Activated CD4-positive, alpha-beta T cell treated with anti-CD3 and anti-CD28 coated beads for 36 hours (primary cell): ENCODE measurements at regions not wholly inside any gene's neighbourhood (a gene's known extent, or its start where the extent isn't known, plus 50 kb on each side); places are given as distances from the start of the nearest gene placed in this dataset.

Experiments used
- ATAC-seq: fragments of 200-7000 bp; cut with Tn5 transposase; one replicate; pipeline ENCODE4 v1.10.0; 2021; ENCODE audit warnings: mild to moderate bottlenecking, moderate library complexity
- CTCF ChIA-PET: fragments of 350-600 bp; sonication (Branson Sonifier 250); formaldehyde crosslinking; loops from one replicate; lab custom pipeline; 2021; ENCODE audit warnings: antibody characterized with exemption; lab: Charles Lee
- POLR2A ChIA-PET: fragments of 350-600 bp; sonication (Branson Sonifier 250); formaldehyde crosslinking; loops from one replicate; lab custom pipeline; 2021; ENCODE audit warnings: antibody characterized with exemption, inconsistent platforms; lab: Charles Lee
- DNase-seq: peaks from one replicate; pipeline ENCODE4 v3.0.0-alpha.2; 2020
- H3K27ac Mint-ChIP-seq: one replicate; pipeline ENCODE4 v1.8.0; 2021; ENCODE audit warnings: mixed read lengths
- H3K27me3 Mint-ChIP-seq: one replicate; pipeline ENCODE4 v1.8.0; 2021; ENCODE audit warnings: mixed read lengths
- H3K36me3 Mint-ChIP-seq: one replicate; pipeline ENCODE4 v1.8.0; 2021; ENCODE audit warnings: low read depth, mixed read lengths
- H3K4me1 Mint-ChIP-seq: one replicate; pipeline ENCODE4 v1.8.0; 2021; ENCODE audit warnings: mixed read lengths
- H3K4me3 Mint-ChIP-seq: one replicate; pipeline ENCODE4 v1.8.0; 2021; ENCODE audit warnings: mild to moderate bottlenecking, moderate library complexity, mixed read lengths
- H3K9me3 Mint-ChIP-seq: one replicate; pipeline ENCODE4 v1.8.0; 2021; ENCODE audit warnings: low read depth, mixed read lengths
- intact Hi-C, 2 experiments: fragments of 100-400 bp; cut with DNase I in 1 of 2; cut with micrococcal nuclease in 1 of 2; formaldehyde crosslinking; loops; one replicate each; pipeline versions ENCODE4 v1.14.2 to v1.15.1; 2022 to 2024; cut with DNase I, micrococcal nuclease

DNA sequence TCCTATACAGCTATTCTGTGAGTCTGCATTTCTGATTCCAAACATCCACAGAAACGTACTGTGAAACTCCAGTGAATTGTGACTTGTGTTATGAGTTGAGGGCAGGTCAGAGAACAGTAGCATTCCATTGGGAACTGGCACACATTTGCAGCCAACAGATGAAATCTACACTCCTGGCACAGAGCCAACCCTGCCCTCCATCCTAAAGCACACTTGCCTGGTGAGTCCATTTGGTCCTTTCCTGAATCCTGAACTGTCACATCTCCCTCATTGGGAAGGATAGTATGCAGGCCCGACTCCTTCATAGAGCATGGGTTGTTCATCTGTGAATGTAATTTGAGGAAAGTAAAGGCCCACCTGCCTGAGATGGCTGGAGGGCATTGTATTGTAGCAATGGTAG, 314.3 kb upstream of the RASGRP1 start:
- Mint-ChIP-seq H3K4me3 (no peak overlapping the region), H3K36me3 (no peaks in the 10 kb centered on the region), H3K4me1 (peaks cover 1% of the 10 kb centered on the region), H3K27ac (no peak overlapping the region), H3K27me3 (peaks cover 3% of the 10 kb centered on the region), H3K9me3 (no peaks in the 10 kb centered on the region)
- intact Hi-C loops, result no loop called here
- ATAC-seq (no peak), DNase-seq (no peak)
- POLR2A ChIA-PET, result no interaction called here
- CTCF ChIA-PET, result interaction anchor here (0.5 kb wide), 1 partner anchor 132 kb away, joined by 3 read pairs; no protein-coding TSS in a partner anchor

DNA sequence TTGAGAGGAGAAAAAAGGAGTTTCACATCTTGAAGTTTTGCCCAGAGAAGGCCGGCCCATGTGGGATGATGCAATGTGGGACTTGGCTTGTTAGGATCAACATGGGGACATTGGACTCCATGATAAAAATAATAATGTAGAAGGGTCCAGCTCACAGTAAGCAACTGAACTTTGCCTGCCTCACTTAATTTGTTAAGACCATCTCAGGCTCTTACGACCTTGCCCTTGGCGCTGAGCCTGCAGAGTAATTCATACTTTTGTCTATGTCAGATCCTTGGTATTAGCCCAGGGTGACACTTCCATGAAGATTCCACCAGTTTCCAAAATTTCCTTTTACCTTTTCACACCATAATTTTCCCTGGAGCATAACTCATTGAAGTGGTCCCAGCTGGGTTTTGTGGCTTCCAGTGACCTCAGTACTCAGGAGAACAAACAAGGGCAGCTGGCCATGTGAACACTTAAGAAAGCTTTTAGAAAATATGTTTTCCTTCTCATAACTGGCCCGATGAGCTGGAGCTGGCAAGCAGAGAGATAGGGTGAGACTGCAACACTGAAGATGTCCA, 315.4 kb upstream of the RASGRP1 start:
- no peaks in the 10 kb centered on the region for H3K36me3 Mint-ChIP-seq
- no peak for DNase-seq
- peaks cover 4% of the 10 kb centered on the region for H3K4me1 Mint-ChIP-seq
- H3K27me3 Mint-ChIP-seq, result peaks cover 3% of the 10 kb centered on the region
- no peak for ATAC-seq
- H3K4me3 Mint-ChIP-seq, result no peak overlapping the region
- ChIA-PET CTCF (no interaction called here), POLR2A (no interaction called here)
- intact Hi-C loops, result no loop called here
- H3K27ac Mint-ChIP-seq, result no peak overlapping the region
- no peaks in the 10 kb centered on the region for H3K9me3 Mint-ChIP-seq

DNA sequence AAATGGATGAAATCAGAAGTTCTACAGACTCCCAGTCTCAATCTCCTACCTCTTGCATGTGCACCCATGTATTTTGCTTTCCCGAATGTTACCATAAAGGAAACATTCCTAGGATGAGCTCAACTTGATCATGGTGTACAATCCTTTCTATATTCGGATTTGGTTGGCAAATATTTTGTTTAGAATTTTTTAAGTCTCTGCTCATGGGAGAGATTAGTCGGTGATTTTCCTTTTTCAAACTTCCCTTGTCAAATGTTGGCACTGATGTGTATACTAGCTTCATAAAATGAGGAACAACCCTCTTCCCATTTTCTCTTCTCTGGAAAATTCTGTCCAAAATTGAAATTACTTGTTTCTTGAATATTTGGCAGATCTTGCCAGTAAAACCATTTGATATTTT, 317.6 kb upstream of the RASGRP1 start:
- Mint-ChIP-seq H3K27ac (no peak overlapping the region), H3K27me3 (peaks cover 3% of the 10 kb centered on the region), H3K36me3 (no peaks in the 10 kb centered on the region), H3K4me1 (peaks cover 4% of the 10 kb centered on the region), H3K9me3 (no peaks in the 10 kb centered on the region), H3K4me3 (no peak overlapping the region)
- no peak for ATAC-seq
- ChIA-PET POLR2A (no interaction called here), CTCF (no interaction called here)
- DNase-seq, result no peak
- intact Hi-C loops, result no loop called here

DNA sequence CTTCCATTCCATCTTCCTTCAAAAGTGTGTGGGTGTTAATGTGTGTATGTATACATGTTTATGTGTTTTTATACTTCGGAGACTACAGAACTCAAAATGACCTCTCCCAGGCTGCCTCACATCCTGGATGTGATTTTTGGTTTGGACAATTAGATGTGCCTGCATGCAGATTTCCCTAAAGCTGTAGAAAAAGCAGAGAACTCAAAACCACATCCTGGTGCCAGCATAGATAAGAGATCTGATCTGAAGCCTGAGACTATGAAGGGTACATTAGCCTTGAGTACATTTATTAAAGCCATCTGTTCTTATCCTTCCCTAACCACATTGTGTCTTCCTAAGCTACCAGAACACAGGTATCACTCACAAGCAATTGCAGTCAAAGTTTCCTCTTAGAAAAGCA, 319.4 kb upstream of the RASGRP1 start:
- H3K27me3 Mint-ChIP-seq, result peaks cover 3% of the 10 kb centered on the region
- H3K27ac Mint-ChIP-seq, result no peak overlapping the region
- ATAC-seq (no peak), DNase-seq (no peak)
- CTCF ChIA-PET, result no interaction called here
- intact Hi-C loops, result no loop called here
- H3K4me1 Mint-ChIP-seq, result peaks cover 4% of the 10 kb centered on the region
- no peaks in the 10 kb centered on the region for H3K9me3 Mint-ChIP-seq
- POLR2A ChIA-PET, result no interaction called here
- no peak overlapping the region for H3K4me3 Mint-ChIP-seq
- H3K36me3 Mint-ChIP-seq, result no peaks in the 10 kb centered on the region

DNA sequence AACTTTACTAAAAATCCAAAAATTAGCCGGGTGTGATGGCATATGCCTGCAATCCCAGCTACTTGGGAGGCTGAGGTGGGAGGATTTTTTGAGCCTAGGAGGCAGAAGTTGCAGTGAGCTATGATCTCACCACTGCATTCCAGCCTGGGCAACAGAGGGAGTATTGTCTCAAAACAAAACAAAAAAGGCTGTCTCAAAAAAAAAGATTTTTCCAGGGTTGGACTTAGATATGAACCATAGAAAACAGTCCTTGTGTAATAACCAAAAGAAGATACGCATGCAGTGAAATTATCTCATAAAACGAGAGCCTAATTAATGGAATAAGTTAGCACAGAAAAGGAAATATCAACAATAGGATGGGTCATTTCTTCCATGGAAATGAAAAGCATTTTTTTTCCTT, 320.4 kb upstream of the RASGRP1 start:
- intact Hi-C loops, result no loop called here
- CTCF ChIA-PET, result no interaction called here
- no peak overlapping the region for H3K4me3 Mint-ChIP-seq
- no peak overlapping the region for H3K27ac Mint-ChIP-seq
- peaks cover 4% of the 10 kb centered on the region for H3K4me1 Mint-ChIP-seq
- H3K36me3 Mint-ChIP-seq, result no peaks in the 10 kb centered on the region
- H3K27me3 Mint-ChIP-seq, result peaks cover 3% of the 10 kb centered on the region
- no peak for DNase-seq
- POLR2A ChIA-PET, result no interaction called here
- no peaks in the 10 kb centered on the region for H3K9me3 Mint-ChIP-seq
- no peak for ATAC-seq

DNA sequence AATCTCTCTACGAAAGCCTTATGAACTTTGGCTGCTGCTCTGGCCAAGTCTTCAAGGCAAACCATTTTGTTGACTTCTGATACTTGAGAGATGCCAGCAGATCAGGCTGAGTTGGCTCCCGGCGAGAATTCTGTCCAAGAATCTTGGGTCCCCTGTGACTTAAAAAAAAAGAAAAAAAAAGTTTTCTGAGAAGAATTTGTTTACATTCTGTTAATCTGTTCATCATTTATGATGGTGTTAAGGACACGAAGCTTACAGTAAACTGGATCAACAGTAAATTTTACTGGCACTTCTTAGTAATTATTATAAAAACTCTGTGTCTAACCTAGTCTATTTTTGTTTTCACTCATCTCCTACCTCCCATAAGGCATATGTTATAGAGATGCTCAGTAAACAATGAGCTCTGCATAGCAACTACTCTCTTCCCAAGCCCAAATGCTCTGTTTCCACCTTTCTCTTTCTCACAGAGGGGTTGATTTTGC, 320.9 kb upstream of the RASGRP1 start:
- ChIA-PET CTCF (no interaction called here), POLR2A (no interaction called here)
- Mint-ChIP-seq H3K27ac (no peak overlapping the region), H3K27me3 (peaks cover 3% of the 10 kb centered on the region), H3K4me1 (peaks cover 4% of the 10 kb centered on the region), H3K9me3 (no peaks in the 10 kb centered on the region), H3K36me3 (no peaks in the 10 kb centered on the region), H3K4me3 (no peak overlapping the region)
- ATAC-seq (no peak), DNase-seq (no peak)
- intact Hi-C loops, result no loop called here

DNA sequence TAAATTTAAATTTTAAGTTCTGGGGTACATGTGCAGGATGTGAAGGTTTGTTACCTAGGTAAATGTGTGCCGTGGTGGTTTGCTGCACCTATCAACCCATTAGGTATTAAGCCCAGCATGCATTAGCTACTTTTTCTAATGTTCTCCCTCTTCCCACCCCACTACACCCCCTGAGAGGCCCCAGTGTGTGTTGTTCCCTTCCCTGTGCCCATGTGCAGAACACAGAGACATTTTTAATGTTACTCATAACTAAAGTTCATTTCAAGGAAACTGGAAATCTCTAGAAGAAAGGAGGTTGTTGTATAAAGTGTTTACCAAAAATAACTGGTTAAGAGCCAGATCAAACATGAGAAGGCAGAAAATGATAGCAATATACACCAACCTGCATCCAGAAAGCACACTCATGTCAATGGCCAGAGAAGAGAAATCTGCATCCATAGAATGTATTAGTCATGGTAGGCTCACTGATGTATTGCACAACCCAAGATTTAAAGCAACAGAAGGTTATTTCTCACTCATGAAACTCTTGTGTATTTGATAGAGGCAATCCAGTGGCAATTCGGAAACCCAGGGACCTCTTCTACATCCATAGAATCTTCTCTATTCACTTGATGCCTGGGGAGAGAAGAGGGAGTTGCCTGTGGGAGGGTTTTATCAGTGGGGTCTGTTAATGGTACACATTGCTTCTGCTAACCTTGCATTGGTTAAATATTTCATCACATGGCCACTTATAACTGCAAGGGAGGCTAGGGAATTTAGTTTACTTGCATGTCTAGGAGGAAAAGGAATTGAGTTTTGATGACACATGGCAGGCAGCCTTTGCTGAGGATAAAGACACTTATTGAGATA, 321.9 kb upstream of the RASGRP1 start:
- POLR2A ChIA-PET, result no interaction called here
- ATAC-seq (no peak), DNase-seq (no peak)
- H3K4me1 Mint-ChIP-seq, result peaks cover 4% of the 10 kb centered on the region
- no peaks in the 10 kb centered on the region for H3K36me3 Mint-ChIP-seq
- H3K27me3 Mint-ChIP-seq, result peaks cover 1% of the 10 kb centered on the region
- CTCF ChIA-PET, result interaction anchor here (1.0 kb wide), 1 partner anchor 446 kb away, joined by 3 read pairs; no protein-coding TSS in a partner anchor
- no peak overlapping the region for H3K27ac Mint-ChIP-seq
- intact Hi-C loops, result no loop called here
- no peaks in the 10 kb centered on the region for H3K9me3 Mint-ChIP-seq
- H3K4me3 Mint-ChIP-seq, result no peak overlapping the region

DNA sequence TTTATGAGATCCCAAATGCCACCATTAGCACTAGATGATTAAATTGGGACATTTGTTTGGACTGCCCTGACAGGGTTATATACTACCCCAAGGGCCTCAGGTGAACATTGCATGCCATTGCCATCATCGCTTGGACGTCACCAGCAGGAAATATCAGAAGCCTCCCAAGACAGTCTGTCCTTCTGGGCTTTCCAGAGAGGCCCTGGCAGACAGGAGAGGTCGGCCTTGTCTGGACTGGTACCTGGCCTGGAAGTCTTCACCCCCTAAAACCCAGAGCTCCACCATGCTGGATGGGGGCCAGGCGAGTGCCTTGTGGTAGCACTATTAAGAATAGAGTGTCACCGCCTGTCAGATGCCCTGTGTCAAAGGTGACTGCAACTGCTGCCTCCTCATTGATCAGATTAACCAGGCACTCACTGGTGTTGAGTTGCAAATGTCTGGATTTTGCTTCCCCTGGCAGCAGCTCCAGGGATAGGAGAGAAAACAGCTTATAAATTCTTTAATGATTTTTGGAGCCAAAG, 324.1 kb upstream of the RASGRP1 start:
- intact Hi-C loops, result no loop called here
- Mint-ChIP-seq H3K9me3 (no peaks in the 10 kb centered on the region), H3K4me3 (no peak overlapping the region), H3K27me3 (peaks cover 1% of the 10 kb centered on the region), H3K27ac (no peak overlapping the region), H3K4me1 (peaks cover 4% of the 10 kb centered on the region), H3K36me3 (no peaks in the 10 kb centered on the region)
- ChIA-PET CTCF (no interaction called here), POLR2A (no interaction called here)
- no peak for ATAC-seq
- no peak for DNase-seq

DNA sequence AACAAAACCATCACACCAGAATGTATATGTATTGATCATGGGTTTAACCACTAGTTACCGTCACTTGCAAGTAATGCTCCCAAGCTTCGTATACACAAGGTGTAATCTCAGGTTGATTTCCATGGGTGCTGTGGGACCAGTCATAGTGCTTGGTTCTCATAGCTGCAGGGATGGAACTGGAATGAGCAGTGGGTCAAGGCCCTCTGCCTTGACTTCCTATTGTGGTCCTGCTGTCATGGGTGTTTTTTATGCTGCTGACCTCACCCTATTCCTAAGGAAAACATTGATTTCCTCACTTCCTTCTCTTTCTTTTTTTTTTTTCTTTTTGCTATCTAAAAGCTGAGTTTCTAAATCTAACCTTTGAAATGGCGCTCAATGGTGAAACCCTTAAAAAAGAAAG, 325.6 kb upstream of the RASGRP1 start:
- H3K4me1 Mint-ChIP-seq, result no peaks in the 10 kb centered on the region
- ChIA-PET CTCF (interaction anchor here (0.6 kb wide), 1 partner anchor 30 kb away, joined by 3 read pairs; no protein-coding TSS in a partner anchor), POLR2A (no interaction called here)
- H3K27me3 Mint-ChIP-seq, result peaks cover 3% of the 10 kb centered on the region
- H3K9me3 Mint-ChIP-seq, result no peaks in the 10 kb centered on the region
- no peak overlapping the region for H3K4me3 Mint-ChIP-seq
- intact Hi-C loops, result no loop called here
- no peak overlapping the region for H3K27ac Mint-ChIP-seq
- ATAC-seq, result no peak
- H3K36me3 Mint-ChIP-seq, result no peaks in the 10 kb centered on the region
- no peak for DNase-seq

DNA sequence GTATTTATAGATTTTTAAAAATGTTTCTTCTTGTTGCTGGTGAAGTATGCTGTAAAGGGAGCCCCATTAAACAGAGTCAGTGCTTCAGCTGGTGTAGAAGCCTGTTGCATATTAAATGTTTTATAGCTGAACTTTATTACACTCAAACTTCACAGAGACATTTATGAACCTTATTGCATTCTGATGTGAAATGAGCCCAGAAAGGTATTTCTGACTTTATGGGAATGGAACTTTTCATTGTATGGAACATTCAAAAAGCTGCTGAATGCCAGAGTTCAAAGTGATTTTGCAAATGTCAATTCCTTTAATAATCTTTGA, 329.3 kb upstream of the RASGRP1 start:
- Mint-ChIP-seq H3K4me3 (no peak overlapping the region), H3K27ac (no peak overlapping the region), H3K27me3 (peaks cover 3% of the 10 kb centered on the region), H3K4me1 (no peaks in the 10 kb centered on the region), H3K36me3 (no peaks in the 10 kb centered on the region), H3K9me3 (no peaks in the 10 kb centered on the region)
- ChIA-PET POLR2A (no interaction called here), CTCF (no interaction called here)
- DNase-seq, result no peak
- ATAC-seq, result no peak
- intact Hi-C loops, result no loop called here

DNA sequence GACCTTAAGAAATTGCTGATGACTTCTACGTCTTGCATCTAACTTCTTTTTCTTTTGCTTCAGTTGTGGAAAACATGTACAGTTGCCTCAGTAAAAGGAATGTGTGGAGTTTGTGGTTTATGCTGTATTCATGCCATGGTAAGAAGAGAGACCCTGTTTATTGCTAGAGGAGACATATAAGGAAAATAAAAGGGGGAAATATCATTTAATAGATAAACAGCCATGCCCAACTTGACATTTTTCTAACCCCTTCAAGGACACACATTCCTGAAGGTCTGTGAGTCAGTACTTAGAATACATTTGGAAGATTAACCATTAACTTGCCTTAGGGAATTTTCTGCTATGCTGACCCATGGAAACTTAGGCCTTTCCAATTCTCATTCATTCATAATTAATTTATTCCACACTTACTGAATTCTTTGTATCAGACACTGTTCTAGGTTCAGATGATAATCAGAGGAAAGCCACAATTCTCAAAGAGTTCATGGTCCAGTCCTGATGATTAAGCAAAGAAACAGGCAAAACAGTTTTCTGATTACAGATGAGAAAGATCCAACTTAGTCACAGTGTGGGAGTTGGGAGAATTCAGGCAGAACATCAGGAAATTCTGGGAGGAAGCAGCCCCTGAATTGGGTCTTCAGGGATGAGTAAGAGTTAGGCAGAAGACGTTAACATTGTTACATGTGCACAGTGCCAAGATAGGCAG, 329.8 kb upstream of the RASGRP1 start:
- Mint-ChIP-seq H3K4me3 (no peak overlapping the region), H3K27ac (no peak overlapping the region), H3K27me3 (peaks cover 3% of the 10 kb centered on the region), H3K36me3 (no peaks in the 10 kb centered on the region), H3K4me1 (no peaks in the 10 kb centered on the region), H3K9me3 (no peaks in the 10 kb centered on the region)
- ChIA-PET POLR2A (no interaction called here), CTCF (no interaction called here)
- ATAC-seq (no peak), DNase-seq (no peak)
- intact Hi-C loops, result no loop called here
